MM.1S (cell line): ENCODE measurements at regions not wholly inside any gene's neighbourhood (a gene's known extent, or its start where the extent isn't known, plus 50 kb on each side); places are given as distances from the start of the nearest gene placed in this dataset.

ENCODE experiments used
- CTCF ChIP-seq: fragments of 300-600 bp; sonication (generic); IDR thresholded peaks from 2 replicates; pipeline ENCODE4 v1.5.1; 2016; ENCODE audit warnings: antibody characterized with exemption, low read length, mixed read lengths
- EZH2phosphoT487 ChIP-seq: fragments of 300-600 bp; sonication (generic); IDR thresholded peaks from 2 replicates; pipeline ENCODE4 v1.6.1; 2018; ENCODE audit warnings: antibody characterized with exemption, low read length

- no peak for TF ChIP-seq CTCF
- no peak for TF ChIP-seq EZH2phosphoT487
These were observed 98.3 kb upstream of the CD55 start for GRCh38 chr1:207223162-207223561.
